ENCODE measurements at regions not wholly inside any gene's neighbourhood (a gene's known extent, or its start where the extent isn't known, plus 50 kb on each side); places are given as distances from the start of the nearest gene placed in this dataset.

DNA sequence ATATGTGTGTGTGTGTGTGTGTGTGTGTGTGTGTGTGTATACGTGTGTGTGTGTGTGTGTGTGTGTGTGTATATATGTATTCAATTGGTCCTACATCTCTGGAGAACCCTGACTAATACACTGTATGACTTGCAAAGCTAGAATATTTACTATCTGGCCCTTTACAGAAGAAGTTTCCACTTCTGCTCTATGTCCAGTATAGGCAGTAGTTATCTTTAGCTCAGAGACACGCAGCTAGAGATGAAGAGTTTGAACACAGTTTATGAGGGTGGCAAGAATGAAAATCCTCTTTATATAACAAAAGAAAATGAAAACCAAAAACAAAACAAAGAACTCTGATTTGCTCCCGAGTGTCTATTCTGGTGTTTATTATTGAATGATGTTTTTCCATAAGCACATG lies 201.2 kb downstream of the ASB1 start:
- H3K4me3 ChIP-seq (ENCODE audit: insufficient read length, low read depth) = no peak overlapping the region
- no peaks in the 10 kb centered on the region for H3K36me3 ChIP-seq (ENCODE audit: insufficient read depth, insufficient read length, low read length)
- H3K4me1 ChIP-seq (ENCODE audit: insufficient read depth, insufficient read length) = no peaks in the 10 kb centered on the region
- H3K27me3 ChIP-seq (ENCODE audit: insufficient read depth, insufficient read length) = no peaks in the 10 kb centered on the region
- no peak for TF ChIP-seq SUZ12 (IDR thresholded peaks at IDR 0.05; ENCODE audit: extremely low read depth, insufficient read depth, insufficient read length)
- TF ChIP-seq YY1 (IDR thresholded peaks at IDR 0.05; ENCODE audit: insufficient read depth, insufficient read length) = no peak
- TF ChIP-seq ZNF274 (IDR thresholded peaks at IDR 0.05; ENCODE audit: low read depth, low read length) = no peak
- H3K9ac ChIP-seq (ENCODE audit: insufficient read length, low read depth) = no peak overlapping the region
- DNase-seq (ENCODE audit: low read depth, low spot score) = no peak
- no peaks in the 10 kb centered on the region for H3K9me3 ChIP-seq (ENCODE audit: insufficient read depth, low read length)

DNA sequence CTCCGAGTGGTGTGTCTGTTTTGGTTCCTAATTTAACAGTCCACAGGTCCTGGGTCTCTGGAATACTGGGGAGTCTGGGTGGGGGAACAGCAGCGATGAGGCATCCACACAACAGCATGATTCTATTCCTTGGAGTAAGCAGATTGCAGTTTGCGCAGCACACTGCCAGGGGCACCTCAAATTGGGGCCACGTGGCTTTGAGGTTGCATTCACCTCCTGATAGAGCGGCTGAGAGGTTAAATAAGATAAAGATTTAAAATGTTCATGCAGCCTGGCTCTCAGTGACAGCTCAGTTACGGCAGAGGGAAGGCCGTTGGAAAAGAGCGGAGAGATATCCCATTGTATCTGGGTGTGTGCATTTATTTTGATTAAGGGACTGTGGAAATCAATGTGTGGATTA lies 202.3 kb downstream of the ASB1 start:
- no peaks in the 10 kb centered on the region for H3K27me3 ChIP-seq (ENCODE audit: insufficient read depth, insufficient read length)
- no peak for DNase-seq (ENCODE audit: low read depth, low spot score)
- H3K36me3 ChIP-seq (ENCODE audit: insufficient read depth, insufficient read length, low read length) = no peaks in the 10 kb centered on the region
- H3K9me3 ChIP-seq (ENCODE audit: insufficient read depth, low read length) = no peaks in the 10 kb centered on the region
- no peaks in the 10 kb centered on the region for H3K4me1 ChIP-seq (ENCODE audit: insufficient read depth, insufficient read length)
- TF ChIP-seq YY1 (IDR thresholded peaks at IDR 0.05; ENCODE audit: insufficient read depth, insufficient read length) (no peak), ZNF274 (IDR thresholded peaks at IDR 0.05; ENCODE audit: low read depth, low read length) (no peak), SUZ12 (IDR thresholded peaks at IDR 0.05; ENCODE audit: extremely low read depth, insufficient read depth, insufficient read length) (no peak)
- H3K4me3 ChIP-seq (ENCODE audit: insufficient read length, low read depth) = no peak overlapping the region
- H3K9ac ChIP-seq (ENCODE audit: insufficient read length, low read depth) = no peak overlapping the region

DNA sequence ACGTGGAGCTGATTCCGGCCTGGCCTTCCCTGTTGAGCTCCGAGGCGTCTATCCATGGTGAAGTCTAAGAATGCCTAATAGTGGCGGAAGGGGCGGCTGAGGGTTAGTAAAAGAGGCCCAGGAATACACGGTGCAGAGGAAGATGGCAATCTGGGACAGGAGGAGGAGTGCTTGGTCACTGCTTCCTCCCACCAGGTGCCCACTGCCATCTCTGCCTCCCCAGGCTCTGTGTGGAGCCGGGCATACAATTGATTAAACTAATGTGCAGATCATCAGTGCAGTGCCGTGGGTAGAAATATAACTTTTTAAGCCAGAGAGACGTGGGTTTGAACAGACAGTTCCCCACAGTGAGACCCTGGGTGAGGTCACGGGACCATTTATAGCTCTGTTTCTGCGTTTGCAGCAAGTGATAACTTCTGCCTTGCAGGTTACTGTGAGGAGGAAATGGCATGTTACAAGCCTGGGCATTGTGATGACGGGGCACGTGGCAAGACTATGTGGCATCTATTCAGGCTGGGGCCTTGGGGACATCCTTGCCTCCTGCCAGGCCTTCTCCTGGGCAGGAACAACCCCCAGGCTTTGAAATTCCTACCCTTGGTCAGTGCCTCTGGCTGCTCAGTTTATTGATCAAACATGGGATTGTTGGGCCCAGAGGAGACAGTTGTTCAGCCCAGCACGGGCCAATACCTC lies 204.9 kb downstream of the ASB1 start:
- H3K4me1 ChIP-seq (ENCODE audit: insufficient read depth, insufficient read length) = no peaks in the 10 kb centered on the region
- H3K9me3 ChIP-seq (ENCODE audit: insufficient read depth, low read length) = no peaks in the 10 kb centered on the region
- no peaks in the 10 kb centered on the region for H3K27me3 ChIP-seq (ENCODE audit: insufficient read depth, insufficient read length)
- H3K36me3 ChIP-seq (ENCODE audit: insufficient read depth, insufficient read length, low read length) = no peaks in the 10 kb centered on the region
- H3K9ac ChIP-seq (ENCODE audit: insufficient read length, low read depth) = no peak overlapping the region
- H3K4me3 ChIP-seq (ENCODE audit: insufficient read length, low read depth) = no peak overlapping the region
- no peak for TF ChIP-seq ZNF274 (IDR thresholded peaks at IDR 0.05; ENCODE audit: low read depth, low read length)
- DNase-seq (ENCODE audit: low read depth, low spot score) = no peak

DNA sequence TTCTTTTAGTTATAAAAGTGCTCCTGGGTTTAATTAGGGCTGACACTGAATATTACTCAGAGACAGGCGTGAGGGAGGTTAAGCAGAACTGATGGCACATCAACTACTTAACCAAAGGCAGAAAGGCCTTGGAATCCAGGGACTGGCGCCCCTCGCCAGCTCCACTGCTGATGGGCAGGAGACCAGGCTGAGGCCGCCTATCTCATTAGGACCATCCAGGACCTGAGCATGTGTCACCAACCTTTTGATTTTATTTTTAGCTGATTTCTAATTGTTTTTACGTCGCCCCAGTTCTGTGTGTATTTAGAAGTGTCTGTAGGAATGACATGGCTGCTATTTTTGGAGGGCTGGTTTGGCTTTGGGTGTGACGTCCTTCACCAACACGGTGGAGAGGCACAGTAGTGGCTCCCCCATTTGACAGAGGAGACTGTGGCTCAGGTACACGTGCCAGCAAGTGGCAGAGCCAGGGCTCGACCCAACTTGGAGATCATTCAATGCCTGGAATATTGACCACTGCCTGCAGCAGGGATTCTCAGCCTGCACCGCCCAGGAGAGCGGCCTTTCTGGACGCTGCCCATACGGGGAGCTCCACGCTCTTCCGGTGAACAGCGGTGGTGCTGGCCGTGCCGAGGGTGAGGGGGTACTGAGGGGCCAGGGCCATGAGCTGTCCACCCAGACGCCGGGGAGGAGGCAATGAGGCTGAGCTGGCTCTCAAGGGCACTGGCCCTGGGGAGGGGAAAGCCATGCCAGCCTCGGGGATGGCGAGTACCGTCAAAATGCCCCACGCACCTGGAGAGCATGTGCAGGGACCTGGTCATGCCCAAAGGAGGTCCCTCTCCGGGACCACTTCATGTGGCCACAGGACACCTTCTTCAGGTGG lies 205.7 kb downstream of the ASB1 start:
- H3K9ac ChIP-seq (ENCODE audit: insufficient read length, low read depth) = no peak overlapping the region
- H3K9me3 ChIP-seq (ENCODE audit: insufficient read depth, low read length) = no peaks in the 10 kb centered on the region
- H3K27me3 ChIP-seq (ENCODE audit: insufficient read depth, insufficient read length) = no peaks in the 10 kb centered on the region
- H3K36me3 ChIP-seq (ENCODE audit: insufficient read depth, insufficient read length, low read length) = no peaks in the 10 kb centered on the region
- H3K4me3 ChIP-seq (ENCODE audit: insufficient read length, low read depth) = no peak overlapping the region
- no peak for DNase-seq (ENCODE audit: low read depth, low spot score)
- no peaks in the 10 kb centered on the region for H3K4me1 ChIP-seq (ENCODE audit: insufficient read depth, insufficient read length)
- TF ChIP-seq SUZ12 (IDR thresholded peaks at IDR 0.05; ENCODE audit: extremely low read depth, insufficient read depth, insufficient read length) (no peak), ZNF274 (IDR thresholded peaks at IDR 0.05; ENCODE audit: low read depth, low read length) (no peak), YY1 (IDR thresholded peaks at IDR 0.05; ENCODE audit: insufficient read depth, insufficient read length) (no peak)

DNA sequence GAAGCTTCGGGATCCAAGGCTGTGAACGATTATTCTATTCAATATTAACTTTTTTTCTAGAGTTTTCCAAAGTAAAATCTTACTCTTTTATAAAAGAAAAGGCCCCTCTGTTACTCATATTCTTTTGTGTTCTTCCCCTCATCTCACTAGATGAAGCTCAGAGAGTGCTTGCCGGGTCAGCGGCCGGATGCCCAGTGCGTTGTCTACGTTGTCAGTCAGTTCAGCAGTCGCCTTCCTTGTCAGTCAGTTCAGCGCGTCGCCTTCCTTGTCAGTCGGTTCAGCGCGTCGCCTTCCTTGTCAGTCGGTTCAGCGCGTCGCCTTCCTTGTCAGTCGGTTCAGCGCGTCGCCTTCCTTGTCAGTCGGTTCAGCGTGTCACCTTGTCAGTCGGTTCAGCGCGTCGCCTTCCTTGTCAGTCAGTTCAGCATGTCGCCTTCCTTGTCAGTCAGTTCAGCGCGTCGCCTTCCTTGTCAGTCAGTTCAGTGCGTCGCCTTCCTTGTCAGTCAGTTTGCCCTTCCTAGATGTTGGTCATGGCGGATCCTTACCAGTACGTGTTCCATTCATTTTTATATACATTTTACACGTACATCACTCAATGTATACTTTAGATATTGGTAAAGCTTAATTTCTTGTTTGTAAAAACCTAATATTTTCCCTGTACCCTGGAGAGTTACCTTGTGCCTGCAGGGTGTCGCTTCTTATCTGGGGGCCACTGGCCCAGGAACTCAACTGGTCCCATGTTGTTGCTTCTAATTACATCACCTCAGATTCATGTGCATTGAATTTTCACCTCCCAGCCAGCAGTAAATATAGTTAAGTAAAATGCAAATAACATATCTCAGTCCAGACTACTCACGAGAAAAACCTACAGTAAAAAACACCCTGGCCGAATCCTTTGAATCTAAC lies 206.9 kb downstream of the ASB1 start:
- Histone ChIP-seq H3K9me3 (ENCODE audit: insufficient read depth, low read length) (no peaks in the 10 kb centered on the region), H3K36me3 (ENCODE audit: insufficient read depth, insufficient read length, low read length) (no peaks in the 10 kb centered on the region), H3K9ac (ENCODE audit: insufficient read length, low read depth) (no peak overlapping the region), H3K4me3 (ENCODE audit: insufficient read length, low read depth) (no peak overlapping the region), H3K4me1 (ENCODE audit: insufficient read depth, insufficient read length) (no peaks in the 10 kb centered on the region), H3K27me3 (ENCODE audit: insufficient read depth, insufficient read length) (no peaks in the 10 kb centered on the region)
- TF ChIP-seq ZNF274 (IDR thresholded peaks at IDR 0.05; ENCODE audit: low read depth, low read length) = no peak
- TF ChIP-seq YY1 (IDR thresholded peaks at IDR 0.05; ENCODE audit: insufficient read depth, insufficient read length) = no peak
- no peak for TF ChIP-seq SUZ12 (IDR thresholded peaks at IDR 0.05; ENCODE audit: extremely low read depth, insufficient read depth, insufficient read length)
- DNase-seq (ENCODE audit: low read depth, low spot score) = no peak

DNA sequence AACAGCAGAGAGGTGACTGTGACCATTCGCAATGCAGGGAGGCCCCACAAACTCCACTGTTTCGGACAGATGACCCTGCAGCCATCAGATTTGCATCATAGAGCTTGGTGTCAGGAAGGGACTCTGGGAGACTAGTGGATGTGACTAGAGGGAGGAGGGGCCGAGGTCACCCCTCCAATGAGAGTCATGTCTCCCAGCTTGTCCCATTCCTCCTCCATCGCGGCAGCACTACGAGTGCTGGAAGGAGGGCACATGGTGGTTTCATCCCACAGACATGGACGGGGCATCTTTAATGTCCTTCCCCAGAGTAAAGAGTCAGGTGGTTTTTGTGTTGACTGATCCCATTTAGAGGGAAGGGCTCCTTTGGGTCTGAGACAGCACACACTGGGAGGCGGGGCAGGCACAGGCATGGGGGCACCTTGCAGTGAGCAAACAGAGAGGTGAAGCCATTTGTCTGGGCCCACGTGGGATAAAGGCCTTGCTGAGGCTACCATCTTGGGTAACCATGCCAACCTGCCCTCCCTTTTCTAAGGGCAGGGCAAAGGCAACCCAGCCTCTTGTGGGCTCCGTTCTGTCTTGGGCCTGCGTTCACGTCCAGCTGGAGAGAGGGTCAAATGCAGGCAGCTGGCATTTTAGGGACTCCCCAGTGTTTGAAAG lies 208.1 kb downstream of the ASB1 start:
- Histone ChIP-seq H3K4me3 (ENCODE audit: insufficient read length, low read depth) (no peak overlapping the region), H3K36me3 (ENCODE audit: insufficient read depth, insufficient read length, low read length) (no peaks in the 10 kb centered on the region), H3K27me3 (ENCODE audit: insufficient read depth, insufficient read length) (no peaks in the 10 kb centered on the region), H3K4me1 (ENCODE audit: insufficient read depth, insufficient read length) (no peaks in the 10 kb centered on the region), H3K9ac (ENCODE audit: insufficient read length, low read depth) (no peak overlapping the region), H3K9me3 (ENCODE audit: insufficient read depth, low read length) (no peaks in the 10 kb centered on the region)
- DNase-seq (ENCODE audit: low read depth, low spot score) = no peak
- TF ChIP-seq ZNF274 (IDR thresholded peaks at IDR 0.05; ENCODE audit: low read depth, low read length) (no peak), SUZ12 (IDR thresholded peaks at IDR 0.05; ENCODE audit: extremely low read depth, insufficient read depth, insufficient read length) (no peak), YY1 (IDR thresholded peaks at IDR 0.05; ENCODE audit: insufficient read depth, insufficient read length) (no peak)

All from NT2/D1 (cell line).